ENCODE measurements at regions not wholly inside any gene's neighbourhood (a gene's known extent, or its start where the extent isn't known, plus 50 kb on each side); places are given as distances from the start of the nearest gene placed in this dataset.

GRCh38 chr13:99911965-99912566 lies 59.5 kb downstream of the ZIC5 start:
- no peak for ATAC-seq
- Mint-ChIP-seq H3K27ac (no peak overlapping the region), H3K36me3 (no peaks in the 10 kb centered on the region), H3K4me3 (no peak overlapping the region), H3K27me3 (peaks cover 50% of the 10 kb centered on the region), H3K4me1 (peaks cover 6% of the 10 kb centered on the region), H3K9me3 (peaks cover 5% of the 10 kb centered on the region)

GRCh38 chr13:99911069-99911964 lies 60.2 kb downstream of the ZIC5 start:
- ATAC-seq = no peak
- Mint-ChIP-seq H3K27ac (no peak overlapping the region), H3K4me3 (no peak overlapping the region), H3K36me3 (no peaks in the 10 kb centered on the region), H3K27me3 (peaks cover 43% of the 10 kb centered on the region), H3K4me1 (peaks cover 2% of the 10 kb centered on the region), H3K9me3 (peaks cover 5% of the 10 kb centered on the region)

- Mint-ChIP-seq H3K27ac (no peak overlapping the region), H3K4me1 (no peaks in the 10 kb centered on the region), H3K36me3 (no peaks in the 10 kb centered on the region), H3K9me3 (peaks cover 5% of the 10 kb centered on the region), H3K27me3 (peaks cover 48% of the 10 kb centered on the region), H3K4me3 (no peak overlapping the region)
- ATAC-seq = no peak
Measured at GRCh38 chr13:99909836-99910619, 61.5 kb downstream of the ZIC5 start.

DNA sequence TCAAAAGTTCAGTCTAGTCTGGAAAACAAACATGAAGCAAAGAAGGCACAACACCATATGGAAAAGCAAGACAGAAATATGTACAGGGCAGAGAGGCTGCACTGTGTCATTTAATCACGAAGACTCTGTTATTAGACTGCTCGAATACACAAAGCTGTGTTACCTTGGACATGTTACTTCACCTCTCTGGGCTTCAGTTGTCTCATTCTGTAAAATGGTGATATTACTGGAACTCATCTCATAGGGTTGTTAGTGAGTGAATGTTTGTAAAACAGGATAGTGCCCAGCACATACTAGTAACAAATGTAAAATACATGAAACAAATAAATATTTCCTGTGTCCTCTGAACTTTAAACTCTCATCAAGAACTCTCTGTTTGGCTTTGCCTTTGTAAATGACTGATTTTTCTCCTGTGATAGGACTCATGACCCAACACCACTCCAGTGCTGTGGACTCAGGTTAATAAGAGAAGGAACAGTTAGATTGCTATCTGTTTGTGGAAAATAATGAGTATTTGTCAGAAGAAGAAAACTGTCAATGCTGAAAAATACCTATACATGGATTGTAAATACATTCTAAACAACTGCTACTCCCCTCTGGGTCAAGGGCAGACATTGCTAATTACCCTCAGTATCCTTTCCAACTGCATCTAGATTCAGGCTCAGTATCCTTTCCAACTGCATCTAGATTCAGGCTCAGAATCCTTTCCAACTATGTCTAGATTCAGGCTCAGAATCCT lies 62.3 kb downstream of the ZIC5 start:
- Mint-ChIP-seq H3K9me3 (peaks cover 5% of the 10 kb centered on the region), H3K4me3 (no peak overlapping the region), H3K27ac (no peak overlapping the region), H3K4me1 (no peaks in the 10 kb centered on the region), H3K36me3 (no peaks in the 10 kb centered on the region), H3K27me3 (peaks cover 47% of the 10 kb centered on the region)
- ATAC-seq = no peak

DNA sequence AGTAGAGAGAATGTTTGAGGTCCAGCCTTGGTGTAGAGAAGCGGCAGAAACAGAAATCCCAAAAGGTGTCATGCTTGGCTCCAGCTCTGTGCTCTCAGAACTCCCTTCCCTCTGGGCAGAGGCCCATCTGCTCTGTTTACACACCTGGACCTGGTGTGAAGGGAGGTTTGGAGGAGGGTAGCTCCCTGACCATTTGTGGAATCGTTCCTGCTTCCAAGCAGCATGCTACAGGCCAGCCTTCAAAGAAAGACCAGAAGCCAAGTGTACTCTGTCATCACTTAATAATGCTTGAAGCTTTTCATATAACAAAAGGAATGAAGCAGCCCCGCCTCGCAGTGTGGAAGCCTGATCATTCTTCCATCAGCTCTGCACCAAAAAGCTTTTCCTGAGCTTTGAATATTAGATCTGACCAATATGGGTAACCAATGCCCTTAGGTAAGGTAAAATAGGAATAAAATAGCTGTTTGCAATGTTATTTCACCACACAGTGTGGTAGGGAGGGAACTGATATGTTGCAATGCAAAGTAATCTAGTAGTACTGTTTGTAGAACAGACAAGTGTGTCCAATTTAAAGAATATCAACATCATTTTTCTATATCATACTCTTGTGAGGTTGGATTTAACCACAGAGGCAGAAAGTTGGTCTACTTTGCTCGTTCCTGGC lies 63.3 kb downstream of the ZIC5 start:
- H3K4me1 Mint-ChIP-seq = no peaks in the 10 kb centered on the region
- peaks cover 46% of the 10 kb centered on the region for H3K27me3 Mint-ChIP-seq
- no peak overlapping the region for H3K27ac Mint-ChIP-seq
- no peaks in the 10 kb centered on the region for H3K36me3 Mint-ChIP-seq
- H3K4me3 Mint-ChIP-seq = no peak overlapping the region
- ATAC-seq = no peak
- H3K9me3 Mint-ChIP-seq = peaks cover 5% of the 10 kb centered on the region

GRCh38 chr13:99907627-99908026 lies 63.9 kb downstream of the ZIC5 start:
- Mint-ChIP-seq H3K36me3 (no peaks in the 10 kb centered on the region), H3K9me3 (peaks cover 5% of the 10 kb centered on the region), H3K27me3 (peaks cover 51% of the 10 kb centered on the region), H3K4me3 (no peak overlapping the region), H3K27ac (no peak overlapping the region), H3K4me1 (no peaks in the 10 kb centered on the region)
- ATAC-seq = no peak

DNA sequence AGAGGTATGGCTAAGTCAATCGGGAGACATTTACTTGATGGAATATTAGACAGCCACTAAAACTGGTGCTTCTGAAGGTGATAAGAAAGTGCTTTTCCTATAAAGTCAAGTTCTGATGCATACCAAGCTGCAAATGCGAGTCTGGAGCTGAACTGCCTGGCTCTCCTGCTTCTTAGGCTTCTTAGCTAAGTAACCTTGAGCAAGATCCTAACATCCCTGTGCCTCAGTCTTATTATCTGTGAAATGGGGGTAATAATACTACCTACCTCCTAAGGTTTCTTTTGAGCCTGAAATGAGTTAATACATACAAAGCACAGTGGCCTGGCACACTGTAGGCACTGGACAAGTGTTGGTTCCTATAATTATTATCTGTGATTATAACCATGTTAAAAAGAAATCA lies 64.5 kb downstream of the ZIC5 start:
- ATAC-seq = no peak
- H3K4me3 Mint-ChIP-seq = no peak overlapping the region
- H3K4me1 Mint-ChIP-seq = no peaks in the 10 kb centered on the region
- peaks cover 5% of the 10 kb centered on the region for H3K9me3 Mint-ChIP-seq
- H3K27ac Mint-ChIP-seq = no peak overlapping the region
- no peaks in the 10 kb centered on the region for H3K36me3 Mint-ChIP-seq
- peaks cover 51% of the 10 kb centered on the region for H3K27me3 Mint-ChIP-seq

GRCh38 chr13:99905814-99906213 lies 65.8 kb downstream of the ZIC5 start:
- Mint-ChIP-seq H3K4me3 (no peak overlapping the region), H3K36me3 (no peaks in the 10 kb centered on the region), H3K27me3 (peaks cover 47% of the 10 kb centered on the region), H3K4me1 (no peaks in the 10 kb centered on the region), H3K27ac (no peak overlapping the region), H3K9me3 (no peaks in the 10 kb centered on the region)
- ATAC-seq = no peak

- H3K4me1 Mint-ChIP-seq = no peaks in the 10 kb centered on the region
- H3K9me3 Mint-ChIP-seq = no peaks in the 10 kb centered on the region
- no peaks in the 10 kb centered on the region for H3K36me3 Mint-ChIP-seq
- ATAC-seq = no peak
- H3K27ac Mint-ChIP-seq = no peak overlapping the region
- peaks cover 47% of the 10 kb centered on the region for H3K27me3 Mint-ChIP-seq
- no peak overlapping the region for H3K4me3 Mint-ChIP-seq
Measured at GRCh38 chr13:99905224-99905623, 66.3 kb downstream of the ZIC5 start.

GRCh38 chr13:99903140-99903539 lies 68.4 kb downstream of the ZIC5 start:
- Mint-ChIP-seq H3K36me3 (no peaks in the 10 kb centered on the region), H3K27me3 (peaks cover 56% of the 10 kb centered on the region), H3K4me1 (no peaks in the 10 kb centered on the region), H3K9me3 (no peaks in the 10 kb centered on the region), H3K27ac (no peak overlapping the region), H3K4me3 (no peak overlapping the region)
- no peak for ATAC-seq

DNA sequence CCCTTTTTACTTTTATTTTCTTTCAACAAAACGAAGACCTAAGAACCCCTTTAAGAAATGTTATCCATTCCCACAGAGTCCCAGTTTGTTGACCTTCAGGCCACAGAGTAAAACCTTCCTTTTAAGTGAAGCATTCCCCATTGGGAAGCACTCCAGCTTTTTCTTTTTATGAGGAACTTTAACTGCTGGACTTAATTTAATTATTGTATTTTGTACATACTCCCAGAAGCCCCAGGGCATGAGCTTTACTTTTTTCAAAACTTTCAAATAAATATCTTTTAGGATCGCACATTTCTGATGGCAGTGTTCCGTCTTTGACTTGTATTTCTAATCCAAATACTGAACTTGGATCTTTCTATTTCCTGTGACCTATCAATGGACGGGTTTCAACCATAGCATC lies 68.9 kb downstream of the ZIC5 start:
- H3K27ac Mint-ChIP-seq = no peak overlapping the region
- H3K36me3 Mint-ChIP-seq = no peaks in the 10 kb centered on the region

DNA sequence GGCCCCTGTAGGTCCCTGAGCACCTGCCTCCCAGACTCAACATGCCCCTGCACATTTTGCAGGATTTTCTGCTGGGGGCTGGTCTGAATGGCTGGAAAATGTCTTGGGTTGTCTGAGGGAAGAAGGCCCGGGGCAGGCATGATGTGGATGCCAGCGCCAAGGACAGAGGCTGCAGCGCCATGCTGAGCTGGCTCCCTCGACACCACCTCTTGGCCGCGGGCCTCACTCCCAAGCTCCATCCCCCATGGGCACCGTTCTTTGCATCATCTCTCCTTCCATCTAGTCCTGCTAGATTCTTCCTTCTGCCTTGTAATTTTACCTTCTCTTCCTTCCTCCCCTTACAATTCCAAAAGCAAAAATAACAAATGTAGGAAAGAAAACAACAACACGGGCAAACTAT lies 70.6 kb downstream of the ZIC5 start:
- H3K27ac Mint-ChIP-seq = no peak overlapping the region
- peaks cover 71% of the 10 kb centered on the region for H3K27me3 Mint-ChIP-seq
- ATAC-seq = no peak
- no peaks in the 10 kb centered on the region for H3K9me3 Mint-ChIP-seq
- no peaks in the 10 kb centered on the region for H3K4me1 Mint-ChIP-seq
- no peaks in the 10 kb centered on the region for H3K36me3 Mint-ChIP-seq
- H3K4me3 Mint-ChIP-seq = no peak overlapping the region

More for the DNA sequence above, 68.9 kb downstream of the ZIC5 start:
- no peaks in the 10 kb centered on the region for H3K9me3 Mint-ChIP-seq
- no peaks in the 10 kb centered on the region for H3K4me1 Mint-ChIP-seq
- H3K27me3 Mint-ChIP-seq = peaks cover 61% of the 10 kb centered on the region
- no peak for ATAC-seq
- H3K4me3 Mint-ChIP-seq = no peak overlapping the region

DNA sequence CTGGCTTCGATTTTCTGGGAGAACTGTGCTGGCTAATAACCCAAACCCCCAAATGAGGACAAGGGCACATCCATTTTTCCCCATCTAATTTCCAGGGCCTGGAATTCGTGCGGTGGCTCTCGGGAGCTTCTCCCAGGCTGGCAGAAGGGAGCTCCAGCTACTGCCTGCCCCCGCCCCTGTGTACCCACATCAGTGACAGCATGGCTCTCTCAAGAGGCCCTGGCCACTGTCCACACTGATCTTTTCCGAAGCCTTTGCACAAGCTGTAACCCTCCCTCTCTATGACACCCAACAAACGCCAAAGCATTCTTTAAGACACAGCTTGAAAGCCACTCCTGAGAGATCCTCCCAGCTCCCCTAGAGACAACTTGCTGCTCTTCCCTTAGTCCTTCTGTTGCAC lies 73.1 kb downstream of the ZIC5 start:
- no peak for ATAC-seq
- Mint-ChIP-seq H3K27ac (no peak overlapping the region), H3K4me3 (no peak overlapping the region), H3K9me3 (no peaks in the 10 kb centered on the region), H3K27me3 (peaks cover 78% of the 10 kb centered on the region), H3K4me1 (peaks cover 15% of the 10 kb centered on the region), H3K36me3 (no peaks in the 10 kb centered on the region)

- H3K4me3 Mint-ChIP-seq = no peak overlapping the region
- no peaks in the 10 kb centered on the region for H3K36me3 Mint-ChIP-seq
Measured at GRCh38 chr13:99897076-99897440, 74.5 kb downstream of the ZIC5 start.

More at GRCh38 chr13:99897076-99897440, 74.5 kb downstream of the ZIC5 start:
- peaks cover 72% of the 10 kb centered on the region for H3K27me3 Mint-ChIP-seq
- H3K27ac Mint-ChIP-seq = no peak overlapping the region
- ATAC-seq = no peak
- H3K9me3 Mint-ChIP-seq = no peaks in the 10 kb centered on the region
- peaks cover 24% of the 10 kb centered on the region for H3K4me1 Mint-ChIP-seq

Measured in stimulated activated memory B cell treated with anti-CD40 and anti-IgM and Interleukin-4, amounts not matched to agents 10 μg/mL and 1 μg/mL and 100 μg/mL, for 72 hours (primary cell).